Heart right ventricle (tissue), 16 donors: ENCODE measurements at regions not wholly inside any gene's neighbourhood (a gene's known extent, or its start where the extent isn't known, plus 50 kb on each side); places are given as distances from the start of the nearest gene placed in this dataset.
A peak's percentile ranks its signal among the peaks of the same experiment; 100 is the strongest.

Source experiments
- ATAC-seq, 8 donors: fragments of 200-7000 bp; cut with Tn5 transposase; one replicate each; pipeline ENCODE4 v1.9.1; 2020; ENCODE audit warnings: mild to moderate bottlenecking in 8 of 8, moderate library complexity in 8 of 8, moderate number of reproducible peaks in 1 of 8
- DNase-seq, 2 donors: peaks; one replicate each; pipeline ENCODE4 v3.0.0-alpha.2; 2020
- H3K27ac ChIP-seq, 10 donors: fragments of 200-600 bp; sonication (generic) in 2 of 10; one replicate each; pipeline versions ENCODE4 v1.5.0 to v1.8.0; 2020 to 2022; ENCODE audit warnings: mild to moderate bottlenecking in 3 of 10
- H3K27me3 ChIP-seq, 7 donors: fragments of 200-600 bp; one replicate each; pipeline ENCODE4 v1.8.0; 2021 to 2022; ENCODE audit warnings: mild to moderate bottlenecking in 2 of 7
- H3K36me3 ChIP-seq, 9 donors: fragments of 200-600 bp; sonication (generic) in 1 of 9; one replicate each; pipeline versions ENCODE4 v1.5.0 to v1.8.0; 2020 to 2022; ENCODE audit warnings: mild to moderate bottlenecking in 2 of 9
- H3K4me1 ChIP-seq, 9 donors: fragments of 200-600 bp; sonication (generic) in 1 of 9; one replicate each; pipeline versions ENCODE4 v1.5.0 to v1.8.0; 2020 to 2022; ENCODE audit warnings: mild to moderate bottlenecking in 4 of 9
- H3K4me3 ChIP-seq, 10 donors: fragments of 200-600 bp; sonication (generic) in 2 of 10; one replicate each; pipeline versions ENCODE4 v1.5.0 to v1.8.0; 2020 to 2022; ENCODE audit warnings: mild to moderate bottlenecking in 7 of 10, moderate library complexity in 2 of 10
- H3K9me3 ChIP-seq, 11 donors: fragments of 200-600 bp in 10 of 11; sonication (generic) in 2 of 11; one replicate each; pipeline versions ENCODE4 v1.5.0 to v1.8.0; 2013 to 2022; ENCODE audit warnings: mild to moderate bottlenecking in 2 of 11, control low read depth in 1 of 11, moderate library complexity in 1 of 11
- CTCF ChIP-seq, 9 donors: fragments of 200-600 bp; sonication (generic) in 2 of 9; IDR thresholded peaks; one replicate each; pipeline versions ENCODE4 v1.5.0 to v1.8.0; 2021 to 2022; ENCODE audit warnings: antibody characterized with exemption in 9 of 9, mild to moderate bottlenecking in 5 of 9, moderate library complexity in 1 of 9
- WGBS, 2 donors: extraction: QIAGEN DNeasy Blood & Tissue Kit; methylation state at CpG; one replicate each; pipeline ENCODE4 v1.1.7; 2013; ENCODE audit warnings: inconsistent platforms in 1 of 2; 5-methylcytosine and 5-hydroxymethylcytosine counted together
- intact Hi-C, 10 donors: fragments of 100-400 bp; cut with DNase I; formaldehyde crosslinking; loops; one replicate each; pipeline versions ENCODE4 v1.11.1 to v1.14.2; 2022
- donor health status: Arrhythmogenic right ventricular cardiomyopathy.
- donor health status: ischemic (EF 13 %, LVEDD 7.1; RV severe dilation, severe dysfunction).
- donor health status: healthy with polysubstance abuse.
- donor health status: DM: no; HTN: yes; CAD: no.
- donor health status: DM: no; HTN: no; CAD: no.
- donor health status: ischemic (EF 25% LVEDD 6.9; RV normal size, moderate dysfunction).
- donor health status: ischemic (EF 25% LVEDD 5.7; RV mildly dilated, moderate dysfunction).
- donor health status: healthy.
- donor health status: DM: yes; HTN: yes; CAD: no.
- donor health status: Ischemic cardiomyopathy.
- donor health status: ischemic (EF 35%, LVEDD 5.7; RV mildly dilated, moderate dysfunction).
- donor health status: nonischemic (EF 11% LVEDD 7.7; RV severe dilation, severe dysfunction).
- donor health status: DM: yes; HTN: yes; CAD: no.
- donor health status: PGD.
- donor health status: ischemic (EF 29% LVEDD 5.4; RV normal size, mild dysfunction).
- donor health status: nonischemic (EF 23%, LVEDD 6.1; RV moderate dilation, normal function).

- TF ChIP-seq CTCF (IDR thresholded peaks at IDR 0.05): peak in 3 of 9 donors; percentile 9 to 25 (median 14)
- Histone ChIP-seq H3K36me3 (no peaks in the 10 kb centered on the region), H3K9me3 (peaks cover 0 to 11% (median 0%) of the 10 kb centered on the region in 11 donors), H3K4me3 (no peak overlapping the region), H3K27ac (no peak overlapping the region), H3K4me1 (no peaks in the 10 kb centered on the region), H3K27me3 (no peaks in the 10 kb centered on the region)
- intact Hi-C loops: loop anchor here in 1 of 10 donors (5.0 kb wide), 1 partner anchor 582 kb away; no protein-coding TSS in a partner anchor
- no peak for ATAC-seq
- DNase-seq: no peak
Measured at GRCh38 chr11:82229341-82229740, 504.3 kb downstream of the FAM181B start.

GRCh38 chr11:82225930-82226329, 507.7 kb downstream of the FAM181B start:
- H3K9me3 ChIP-seq: peaks cover 0 to 23% (median 0%) of the 10 kb centered on the region in 11 donors
- no peak for TF ChIP-seq CTCF (IDR thresholded peaks at IDR 0.05)
- WGBS, 2 donors: 85 to 88% methylated on average over 2 of the region's 2 CpGs
- no peak overlapping the region for H3K4me3 ChIP-seq
- no peaks in the 10 kb centered on the region for H3K27me3 ChIP-seq
- H3K4me1 ChIP-seq: no peaks in the 10 kb centered on the region
- DNase-seq: no peak
- no peaks in the 10 kb centered on the region for H3K36me3 ChIP-seq
- H3K27ac ChIP-seq: no peak overlapping the region
- intact Hi-C loops: loop anchor here in 1 of 10 donors (5.0 kb wide), 1 partner anchor 579 kb away; no protein-coding TSS in a partner anchor
- ATAC-seq: no peak

GRCh38 chr11:82225502-82225901, 508.2 kb downstream of the FAM181B start:
- TF ChIP-seq CTCF (IDR thresholded peaks at IDR 0.05): no peak
- intact Hi-C loops: loop anchor here in 1 of 10 donors (5.0 kb wide), 1 partner anchor 578 kb away; no protein-coding TSS in a partner anchor
- H3K36me3 ChIP-seq: no peaks in the 10 kb centered on the region
- ATAC-seq (no peak), DNase-seq (no peak)
- no peaks in the 10 kb centered on the region for H3K4me1 ChIP-seq
- WGBS, 2 donors: 90 to 93% methylated on average over 2 of the region's 2 CpGs
- H3K27me3 ChIP-seq: no peaks in the 10 kb centered on the region
- no peak overlapping the region for H3K4me3 ChIP-seq
- peaks cover 0 to 23% (median 0%) of the 10 kb centered on the region in 11 donors for H3K9me3 ChIP-seq
- no peak overlapping the region for H3K27ac ChIP-seq

GRCh38 chr11:82216927-82217570, 516.6 kb downstream of the FAM181B start:
- H3K9me3 ChIP-seq: no peaks in the 10 kb centered on the region
- intact Hi-C loops: no loop called here
- WGBS, 2 donors: 68 to 71% methylated on average over 3 of the region's 3 CpGs
- TF ChIP-seq CTCF (IDR thresholded peaks at IDR 0.05): no peak
- no peaks in the 10 kb centered on the region for H3K36me3 ChIP-seq
- no peak overlapping the region for H3K4me3 ChIP-seq
- no peak for ATAC-seq
- no peak for DNase-seq
- H3K4me1 ChIP-seq: no peaks in the 10 kb centered on the region
- H3K27me3 ChIP-seq: no peaks in the 10 kb centered on the region
- no peak overlapping the region for H3K27ac ChIP-seq
